ENCODE measurements at regions not wholly inside any gene's neighbourhood (a gene's known extent, or its start where the extent isn't known, plus 50 kb on each side); places are given as distances from the start of the nearest gene placed in this dataset.

DNA sequence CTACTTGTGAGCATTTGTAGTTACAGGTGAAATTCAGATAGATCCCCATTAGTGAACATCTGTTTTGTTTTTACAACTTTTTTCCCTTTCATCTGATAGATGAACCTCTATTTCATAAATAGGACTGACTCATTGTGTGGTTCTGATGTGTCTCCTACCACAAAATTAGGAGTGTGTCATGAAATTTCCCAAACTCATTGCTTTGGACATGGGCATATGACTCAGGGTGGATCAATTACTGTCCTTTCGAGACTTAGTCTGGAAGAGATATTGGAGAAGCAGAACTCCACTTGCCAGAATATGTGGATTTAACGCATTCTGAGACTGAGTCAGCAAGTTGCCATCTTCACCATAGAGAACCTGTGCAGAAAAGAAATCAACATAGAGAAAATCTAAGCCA is 53.5 kb upstream of the PCDH10 start:
- BruUV-seq (replicated peaks): no TSS peak
- Histone ChIP-seq H3K9me3 (ENCODE audit: low read length) (no peaks in the 10 kb centered on the region), H3K4me3 (ENCODE audit: low read length) (no peak overlapping the region), H3K27ac (ENCODE audit: low read length) (no peak overlapping the region), H3K4me1 (ENCODE audit: insufficient read depth, low read length) (no peaks in the 10 kb centered on the region), H2AFZ (ENCODE audit: low read length) (no peak overlapping the region), H3K79me2 (ENCODE audit: low read length) (no peaks in the 10 kb centered on the region), H3K27me3 (ENCODE audit: low read length) (no peaks in the 10 kb centered on the region), H3K9me2 (replicated peaks; ENCODE audit: low read length) (no peaks in the 10 kb centered on the region), H3K9ac (ENCODE audit: low read length) (no peak overlapping the region), H3F3A (ENCODE audit: low read length, unreplicated experiment) (no peaks in the 10 kb centered on the region), H3K36me3 (ENCODE audit: low read depth, low read length) (no peaks in the 10 kb centered on the region), H4K20me1 (ENCODE audit: low read length) (no peaks in the 10 kb centered on the region), H3K4me2 (ENCODE audit: low read length) (no peak overlapping the region)
- POLR2A ChIA-PET (ENCODE audit: unreplicated experiment): no interaction called here
- TF ChIP-seq EZH2phosphoT487 (IDR thresholded peaks at IDR 0.05; ENCODE audit: borderline replicate concordance, low read length) (no peak), EZH2 (IDR thresholded peaks at IDR 0.05; ENCODE audit: low read length, unreplicated experiment) (no peak)
- TF ChIP-seq, protein P1, sequence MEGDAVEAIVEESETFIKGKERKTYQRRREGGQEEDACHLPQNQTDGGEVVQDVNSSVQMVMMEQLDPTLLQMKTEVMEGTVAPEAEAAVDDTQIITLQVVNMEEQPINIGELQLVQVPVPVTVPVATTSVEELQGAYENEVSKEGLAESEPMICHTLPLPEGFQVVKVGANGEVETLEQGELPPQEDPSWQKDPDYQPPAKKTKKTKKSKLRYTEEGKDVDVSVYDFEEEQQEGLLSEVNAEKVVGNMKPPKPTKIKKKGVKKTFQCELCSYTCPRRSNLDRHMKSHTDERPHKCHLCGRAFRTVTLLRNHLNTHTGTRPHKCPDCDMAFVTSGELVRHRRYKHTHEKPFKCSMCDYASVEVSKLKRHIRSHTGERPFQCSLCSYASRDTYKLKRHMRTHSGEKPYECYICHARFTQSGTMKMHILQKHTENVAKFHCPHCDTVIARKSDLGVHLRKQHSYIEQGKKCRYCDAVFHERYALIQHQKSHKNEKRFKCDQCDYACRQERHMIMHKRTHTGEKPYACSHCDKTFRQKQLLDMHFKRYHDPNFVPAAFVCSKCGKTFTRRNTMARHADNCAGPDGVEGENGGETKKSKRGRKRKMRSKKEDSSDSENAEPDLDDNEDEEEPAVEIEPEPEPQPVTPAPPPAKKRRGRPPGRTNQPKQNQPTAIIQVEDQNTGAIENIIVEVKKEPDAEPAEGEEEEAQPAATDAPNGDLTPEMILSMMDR (conservative IDR thresholded peaks at IDR 0.05; ENCODE audit: low read depth, low read length): no peak
- ATAC-seq (no peak), DNase-seq (peak; percentile 5)
- intact Hi-C loops (cut with micrococcal nuclease): no loop called here
- CTCF ChIA-PET: no interaction called here

DNA sequence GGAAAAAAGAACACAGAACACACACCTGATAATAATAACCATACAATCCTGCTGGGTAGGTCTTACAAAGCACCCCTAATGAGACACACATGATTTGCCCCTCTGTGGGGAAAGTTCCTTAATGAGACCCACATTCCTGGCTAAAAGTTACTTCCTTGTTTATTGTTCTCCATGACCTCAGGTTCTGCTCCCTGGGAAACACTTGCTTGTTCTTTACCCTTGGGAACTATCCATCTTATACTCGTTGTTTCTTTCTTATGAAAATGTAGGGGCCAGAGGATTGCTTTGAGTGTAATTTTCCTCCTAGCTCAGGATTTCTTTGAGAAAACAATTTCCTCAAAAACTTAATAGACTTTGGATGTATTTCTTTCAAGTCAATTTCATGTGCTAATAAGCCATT is 52.1 kb upstream of the PCDH10 start:
- no peak for ATAC-seq
- no peak overlapping the region for H3K4me3 ChIP-seq (ENCODE audit: low read length)
- H3K27ac ChIP-seq (ENCODE audit: low read length): no peak overlapping the region
- no TSS peak for BruUV-seq (replicated peaks)
- no peak overlapping the region for H2AFZ ChIP-seq (ENCODE audit: low read length)
- no peak overlapping the region for H3K4me2 ChIP-seq (ENCODE audit: low read length)
- TF ChIP-seq, protein P1 (conservative IDR thresholded peaks at IDR 0.05; ENCODE audit: low read depth, low read length): no peak
- no peak for TF ChIP-seq EZH2 (IDR thresholded peaks at IDR 0.05; ENCODE audit: low read length, unreplicated experiment)
- TF ChIP-seq EZH2phosphoT487 (IDR thresholded peaks at IDR 0.05; ENCODE audit: borderline replicate concordance, low read length): no peak
- ChIA-PET POLR2A (ENCODE audit: unreplicated experiment) (no interaction called here), CTCF (no interaction called here)
- H3K27me3 ChIP-seq (ENCODE audit: low read length): no peaks in the 10 kb centered on the region
- no peaks in the 10 kb centered on the region for H3K9me3 ChIP-seq (ENCODE audit: low read length)
- no peaks in the 10 kb centered on the region for H3K36me3 ChIP-seq (ENCODE audit: low read depth, low read length)
- no peaks in the 10 kb centered on the region for H4K20me1 ChIP-seq (ENCODE audit: low read length)
- no peaks in the 10 kb centered on the region for H3K9me2 ChIP-seq (replicated peaks; ENCODE audit: low read length)
- no peaks in the 10 kb centered on the region for H3K4me1 ChIP-seq (ENCODE audit: insufficient read depth, low read length)
- no peak for DNase-seq
- H3K79me2 ChIP-seq (ENCODE audit: low read length): no peaks in the 10 kb centered on the region
- no peak overlapping the region for H3K9ac ChIP-seq (ENCODE audit: low read length)
- H3F3A ChIP-seq (ENCODE audit: low read length, unreplicated experiment): no peaks in the 10 kb centered on the region
- intact Hi-C loops (cut with micrococcal nuclease): no loop called here
